GM21723 (cell line): ENCODE measurements at regions not wholly inside any gene's neighbourhood (a gene's known extent, or its start where the extent isn't known, plus 50 kb on each side); places are given as distances from the start of the nearest gene placed in this dataset.
"Not testable (repeated sequence)": the region's sequence is repeated elsewhere in the genome, so short reads cannot be mapped to it uniquely, and the experiment has no call there.

ENCODE experiments used
- ATAC-seq: cut with Tn5 transposase; IDR thresholded peaks from one replicate; pipeline ENCODE4 v1.9.1; 2021; ENCODE audit warnings: mild to moderate bottlenecking, moderate library complexity; ENCODE audit not compliant: unreplicated experiment

DNA sequence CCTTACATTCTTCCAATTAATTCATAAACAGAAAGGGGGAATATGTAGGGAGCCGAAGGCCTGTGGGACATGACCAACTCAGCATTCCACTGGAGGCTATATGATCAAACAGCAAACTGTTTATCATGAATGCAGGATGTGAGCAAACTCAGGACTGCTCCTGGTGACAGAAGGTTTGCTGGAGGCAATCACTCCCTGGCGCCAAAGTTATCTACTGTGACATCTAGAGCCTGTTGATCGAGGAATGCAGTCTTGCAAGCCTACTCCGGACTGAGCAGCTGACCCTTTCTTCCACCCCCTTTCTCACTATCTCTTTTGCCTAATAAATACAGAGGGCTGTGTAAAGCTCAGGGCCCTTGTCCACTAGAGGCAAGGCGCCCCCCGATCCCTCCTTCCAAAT is 122.0 kb upstream of the ZCCHC13 start:
- not testable (repeated sequence) for ATAC-seq

- no peak for ATAC-seq
Measured at GRCh38 chrX:74180716-74181115, 123.3 kb upstream of the ZCCHC13 start.

- ATAC-seq, result no peak
Measured at GRCh38 chrX:74179990-74180389, 124.0 kb upstream of the ZCCHC13 start.

DNA sequence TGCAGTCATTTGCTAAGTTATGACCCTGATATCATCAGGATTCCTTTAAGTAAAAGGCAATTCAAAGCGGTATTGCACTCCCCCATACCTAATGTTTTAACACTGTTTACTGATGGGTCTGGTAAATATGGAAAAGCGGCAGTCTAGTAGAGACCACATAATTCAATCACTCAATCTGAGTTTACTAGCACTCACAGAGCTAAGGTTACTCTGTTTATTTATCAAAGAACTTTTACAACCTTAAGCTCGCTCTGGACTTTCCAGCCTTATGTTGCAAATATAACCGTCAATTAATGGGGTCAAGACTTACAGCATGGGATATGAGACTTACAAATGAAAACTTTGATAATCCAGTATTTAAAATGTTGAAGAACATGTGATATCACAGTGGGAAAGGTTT is 124.5 kb upstream of the ZCCHC13 start:
- ATAC-seq, result no peak

- no peak for ATAC-seq
Measured at GRCh38 chrX:74179071-74179470, 124.9 kb upstream of the ZCCHC13 start.

DNA sequence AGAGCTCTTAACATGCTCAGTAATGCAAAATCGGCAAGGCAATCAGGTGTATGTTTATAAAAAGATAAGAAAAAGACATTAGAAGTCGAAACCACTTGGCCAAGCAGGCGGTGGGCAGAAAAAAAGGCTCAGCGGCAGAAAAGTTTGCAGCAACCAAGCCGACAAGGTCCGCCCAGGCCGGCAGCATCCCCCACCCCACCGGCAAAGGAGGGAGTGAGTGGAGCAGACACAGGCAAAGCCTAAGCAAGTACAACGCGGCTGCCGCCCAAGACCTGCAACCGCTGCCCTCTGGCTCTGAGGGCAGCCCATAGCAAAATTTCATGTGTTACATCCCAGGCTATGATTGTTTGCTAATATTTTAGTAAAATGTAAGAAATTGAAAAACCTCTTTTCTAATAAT is 125.4 kb upstream of the ZCCHC13 start:
- no peak for ATAC-seq

GRCh38 chrX:74171465-74171864 is 132.5 kb upstream of the ZCCHC13 start:
- no peak for ATAC-seq

DNA sequence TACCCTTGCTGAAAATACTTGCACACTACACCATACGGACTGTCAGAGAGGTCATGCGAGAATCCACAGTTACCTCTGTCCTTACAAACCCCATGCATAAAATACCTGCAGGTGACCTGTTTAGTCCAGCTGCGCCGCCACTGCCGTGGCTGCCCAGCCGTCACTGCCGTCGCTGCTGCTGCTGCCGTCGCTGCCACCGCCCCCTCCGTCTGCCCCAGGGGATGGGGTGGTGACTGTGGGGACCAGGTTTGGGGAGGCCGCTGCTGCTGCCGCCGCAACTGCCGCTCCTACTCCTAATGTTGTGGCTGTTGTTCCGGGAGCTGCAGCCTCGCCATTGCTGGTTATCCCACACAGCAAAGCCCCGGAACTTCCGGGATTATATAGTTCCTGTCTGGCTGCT is 141.8 kb upstream of the ZCCHC13 start:
- ATAC-seq, result no peak

GRCh38 chrX:74160816-74161215 is 143.2 kb upstream of the ZCCHC13 start:
- ATAC-seq, result no peak

DNA sequence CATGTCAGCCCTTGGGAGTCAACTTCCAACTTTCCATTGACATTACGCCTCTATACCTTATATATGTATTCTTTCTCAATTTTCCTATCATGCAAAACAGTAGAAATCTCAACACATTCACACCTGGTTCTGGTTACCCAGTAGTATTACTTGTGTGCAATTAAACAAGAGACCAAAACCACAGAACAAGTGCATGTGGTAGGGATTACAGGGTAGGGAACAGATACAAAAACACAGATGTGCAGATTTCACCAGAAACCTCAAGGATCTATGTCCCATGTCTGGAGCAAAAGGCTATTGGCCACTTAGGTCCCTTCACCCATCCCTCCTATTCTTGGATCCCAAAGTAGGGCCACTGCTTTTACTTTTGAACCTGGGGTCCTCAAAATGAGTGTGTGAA is 143.6 kb upstream of the ZCCHC13 start:
- no peak for ATAC-seq

DNA sequence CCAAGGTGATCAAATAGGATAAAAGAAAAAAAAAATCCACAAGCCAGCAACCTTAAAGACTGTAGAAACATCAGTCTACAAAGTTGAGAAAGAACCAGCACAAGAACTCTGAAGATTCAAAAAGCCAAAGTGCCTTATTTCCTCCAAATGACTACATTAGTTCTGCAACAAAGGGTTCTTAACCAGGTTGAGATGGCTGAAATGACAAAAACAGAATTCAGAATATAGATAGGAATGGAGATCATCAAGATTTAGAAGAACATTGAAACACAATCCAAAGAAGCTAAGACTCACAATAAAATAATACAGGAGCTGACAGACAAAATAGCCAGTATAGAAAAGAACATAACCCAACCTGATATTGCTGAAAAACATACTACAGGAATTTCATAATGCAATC is 156.5 kb upstream of the ZCCHC13 start:
- ATAC-seq, result no peak

GRCh38 chrX:74138943-74139342 is 165.0 kb upstream of the ZCCHC13 start:
- ATAC-seq, result no peak

DNA sequence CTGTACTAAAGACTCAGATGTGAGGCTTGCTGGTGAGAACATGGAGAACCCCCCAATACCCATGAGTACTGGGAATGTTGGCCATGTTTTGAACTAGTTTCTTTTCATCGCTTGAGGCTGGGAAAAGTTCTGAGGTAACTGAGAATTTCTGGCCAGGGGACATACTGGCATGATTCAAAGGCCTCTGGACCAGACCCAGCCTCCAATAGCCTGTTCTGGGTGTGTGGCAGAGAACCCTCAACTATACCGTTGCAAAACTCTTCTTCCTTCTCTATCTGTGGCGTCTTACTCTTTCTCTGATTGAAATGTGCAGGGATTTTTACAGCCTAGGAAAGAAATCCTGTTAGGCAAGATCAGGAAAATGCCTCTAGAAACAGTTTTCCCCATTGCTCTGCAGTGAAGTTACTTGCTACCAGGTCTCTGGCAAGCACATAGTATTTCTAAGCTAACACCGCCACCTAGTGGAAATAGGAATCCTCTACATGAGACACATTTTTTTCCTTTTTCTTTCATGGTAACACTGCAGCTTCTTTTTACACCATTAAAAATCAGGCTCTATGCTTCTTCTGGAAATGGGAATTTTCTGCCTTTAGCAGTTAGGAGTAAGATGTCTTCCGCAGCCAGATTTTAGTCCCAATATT is 170.7 kb upstream of the ZCCHC13 start:
- ATAC-seq, result peak; percentile 89

GRCh38 chrX:74132280-74132679 is 171.7 kb upstream of the ZCCHC13 start:
- ATAC-seq, result no peak

- ATAC-seq, result no peak
Measured at GRCh38 chrX:74119016-74119910, 184.7 kb upstream of the ZCCHC13 start.

GRCh38 chrX:74117962-74118902 is 185.7 kb upstream of the ZCCHC13 start:
- no peak for ATAC-seq

DNA sequence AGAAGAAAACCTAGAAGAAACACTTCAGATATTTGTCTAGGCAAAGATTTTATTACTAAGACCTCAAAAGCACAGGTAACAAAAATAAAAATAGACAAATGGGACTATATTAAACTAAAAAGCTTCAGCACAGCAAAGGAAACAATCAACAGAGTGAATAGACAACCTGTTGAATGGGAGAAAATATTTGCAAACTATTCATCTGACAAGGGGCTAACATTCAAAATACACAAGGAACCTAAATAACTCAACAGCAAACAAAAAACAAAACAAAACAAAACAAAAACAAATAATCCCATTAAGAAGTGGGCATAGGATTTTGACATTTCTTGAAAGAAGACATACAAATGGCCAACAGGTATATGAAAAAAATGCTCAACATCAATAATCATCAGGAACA is 192.7 kb upstream of the ZCCHC13 start:
- no peak for ATAC-seq

DNA sequence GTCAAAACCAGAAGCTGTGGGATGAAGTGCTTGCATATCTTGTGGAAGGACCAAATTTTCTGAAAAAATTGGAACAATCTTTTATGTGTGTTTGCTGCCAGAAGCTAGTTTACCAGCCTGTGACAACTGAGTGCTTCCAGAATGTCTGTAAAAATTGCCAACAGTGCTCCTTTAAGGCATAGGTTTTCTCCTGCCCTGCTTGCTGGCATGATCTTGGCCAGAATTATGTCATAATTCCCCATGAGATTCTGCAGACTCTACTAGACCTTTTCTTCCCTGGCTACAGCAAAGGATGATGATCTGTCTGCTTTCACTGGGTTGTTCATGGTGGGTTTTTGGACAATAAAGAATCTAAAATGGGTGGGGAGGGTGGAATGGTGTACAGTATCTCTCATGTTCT is 196.3 kb upstream of the ZCCHC13 start:
- no peak for ATAC-seq

DNA sequence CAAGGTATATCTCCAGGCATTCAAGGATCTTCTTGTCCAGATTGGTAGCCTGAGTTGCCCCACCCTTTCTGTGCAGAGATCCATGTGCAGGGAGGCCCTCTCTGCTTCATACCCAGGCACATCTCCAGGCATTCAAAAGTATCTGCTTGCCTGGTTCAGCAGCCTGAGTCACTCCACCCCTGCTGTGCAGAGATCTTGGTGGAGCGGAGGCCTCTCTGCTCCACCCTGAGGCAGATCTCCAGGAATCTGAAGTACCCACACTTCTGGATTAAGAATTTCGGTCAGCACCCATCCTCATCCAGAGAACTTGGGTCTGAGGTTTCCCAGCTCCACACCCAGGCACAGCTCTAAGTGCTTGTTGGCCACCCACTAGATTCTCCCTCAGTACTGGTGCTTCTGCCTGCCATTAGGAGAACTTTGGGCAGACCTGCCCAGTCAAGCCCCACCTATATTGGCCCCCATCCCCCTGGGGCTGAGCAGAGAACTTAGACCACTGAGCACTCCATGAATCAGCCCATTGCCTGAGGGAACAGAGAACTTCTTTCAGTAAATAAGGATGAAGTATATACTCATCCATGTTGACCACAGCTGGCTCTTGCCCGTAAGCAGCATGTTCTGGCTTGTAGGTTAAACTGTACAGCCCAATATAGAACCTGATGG is 199.5 kb upstream of the ZCCHC13 start:
- no peak for ATAC-seq

GRCh38 chrX:74098407-74098806 is 205.6 kb upstream of the ZCCHC13 start:
- ATAC-seq, result not testable (repeated sequence)

DNA sequence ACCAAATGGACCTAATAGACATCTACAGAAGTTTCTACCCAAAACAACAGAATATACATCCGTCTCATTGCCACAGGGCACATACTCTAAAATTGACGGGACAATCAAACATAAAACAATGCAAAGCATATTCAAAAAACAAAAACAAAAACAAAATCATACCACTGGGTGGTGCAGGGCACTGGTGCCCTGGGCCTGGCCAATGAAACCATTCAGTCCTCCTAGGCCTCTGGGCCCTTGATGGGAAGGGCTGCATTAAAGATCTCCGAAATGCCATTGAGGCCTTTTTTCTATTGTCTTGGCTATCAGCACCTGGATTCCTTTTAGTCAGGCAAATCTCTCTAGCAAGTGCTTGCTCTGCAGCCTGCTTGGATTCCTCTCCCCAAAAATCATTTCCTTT is 213.9 kb upstream of the ZCCHC13 start:
- no peak for ATAC-seq
